ENCODE measurements at regions not wholly inside any gene's neighbourhood (a gene's known extent, or its start where the extent isn't known, plus 50 kb on each side); places are given as distances from the start of the nearest gene placed in this dataset.
"Not testable (repeated sequence)": the region's sequence is repeated elsewhere in the genome, so short reads cannot be mapped to it uniquely, and the experiment has no call there.

DNA sequence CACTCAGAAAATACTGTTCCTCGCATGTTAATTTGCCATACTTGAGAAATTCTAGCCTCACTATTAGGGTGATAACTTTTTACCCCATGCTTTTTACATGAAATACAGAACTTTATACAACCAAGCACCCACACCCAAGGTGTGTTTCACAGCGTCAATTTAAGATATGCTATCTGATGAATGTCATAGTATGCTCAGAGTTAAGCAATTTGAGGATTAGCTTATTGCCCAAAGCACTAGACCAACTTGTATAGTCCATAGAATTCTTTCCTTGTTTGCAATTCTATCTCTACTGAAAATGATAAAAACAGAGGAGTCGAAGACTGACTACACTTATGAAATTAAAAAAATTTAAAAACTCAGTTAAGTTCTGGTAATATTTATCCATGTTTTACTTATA is 82.1 kb upstream of the CARMIL1 start:
- H3K4me3 ChIP-seq, result no peak overlapping the region
- no peaks in the 10 kb centered on the region for H3K36me3 ChIP-seq
- no peak overlapping the region for H3K27ac ChIP-seq
- no peak for TF ChIP-seq POLR2AphosphoS5 (IDR thresholded peaks at IDR 0.05)
- no peak for TF ChIP-seq EP300 (IDR thresholded peaks at IDR 0.05)
- TF ChIP-seq, protein P1, sequence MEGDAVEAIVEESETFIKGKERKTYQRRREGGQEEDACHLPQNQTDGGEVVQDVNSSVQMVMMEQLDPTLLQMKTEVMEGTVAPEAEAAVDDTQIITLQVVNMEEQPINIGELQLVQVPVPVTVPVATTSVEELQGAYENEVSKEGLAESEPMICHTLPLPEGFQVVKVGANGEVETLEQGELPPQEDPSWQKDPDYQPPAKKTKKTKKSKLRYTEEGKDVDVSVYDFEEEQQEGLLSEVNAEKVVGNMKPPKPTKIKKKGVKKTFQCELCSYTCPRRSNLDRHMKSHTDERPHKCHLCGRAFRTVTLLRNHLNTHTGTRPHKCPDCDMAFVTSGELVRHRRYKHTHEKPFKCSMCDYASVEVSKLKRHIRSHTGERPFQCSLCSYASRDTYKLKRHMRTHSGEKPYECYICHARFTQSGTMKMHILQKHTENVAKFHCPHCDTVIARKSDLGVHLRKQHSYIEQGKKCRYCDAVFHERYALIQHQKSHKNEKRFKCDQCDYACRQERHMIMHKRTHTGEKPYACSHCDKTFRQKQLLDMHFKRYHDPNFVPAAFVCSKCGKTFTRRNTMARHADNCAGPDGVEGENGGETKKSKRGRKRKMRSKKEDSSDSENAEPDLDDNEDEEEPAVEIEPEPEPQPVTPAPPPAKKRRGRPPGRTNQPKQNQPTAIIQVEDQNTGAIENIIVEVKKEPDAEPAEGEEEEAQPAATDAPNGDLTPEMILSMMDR (IDR thresholded peaks at IDR 0.05), result no peak
- no peak for TF ChIP-seq POLR2A (IDR thresholded peaks at IDR 0.05)
- H3K4me1 ChIP-seq, result peaks cover 0 to 13% (median 6%) of the 10 kb centered on the region in 4 donors
- 58 to 78% (median 65%) methylated on average over 3 of the region's 3 CpGs for WGBS, 5 donors
- intact Hi-C loops (cut with DNase I; ENCODE audit: low total_unique reads), result loop anchor here (10.0 kb wide), 1 partner anchor 62 kb away; no protein-coding TSS in a partner anchor
- H3K9me3 ChIP-seq, result no peaks in the 10 kb centered on the region
- no peaks in the 10 kb centered on the region for H3K27me3 ChIP-seq
- no peak for DNase-seq

DNA sequence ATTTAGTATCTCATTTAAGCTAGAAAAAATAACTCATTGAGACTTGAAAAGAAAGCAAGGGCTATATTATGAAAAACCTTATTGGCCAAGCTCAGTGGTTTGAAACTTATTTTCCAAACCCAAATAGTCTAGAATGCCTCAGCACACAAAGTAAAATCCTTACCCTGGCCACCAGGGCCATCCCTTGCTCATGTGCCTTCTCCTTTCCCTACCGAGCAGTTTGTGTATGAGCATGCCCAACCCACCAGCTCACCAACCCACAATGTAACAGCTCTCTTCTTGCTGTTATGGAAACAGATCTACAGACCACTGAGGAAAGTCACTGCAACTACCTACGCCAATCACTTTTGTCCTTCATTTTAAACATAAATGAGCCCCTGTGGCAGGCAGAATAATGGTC is 79.6 kb upstream of the CARMIL1 start:
- Histone ChIP-seq H3K4me1 (peaks cover 0 to under 1% (median 0%) of the 10 kb centered on the region in 4 donors), H3K9me3 (no peaks in the 10 kb centered on the region), H3K36me3 (no peaks in the 10 kb centered on the region), H3K27me3 (no peaks in the 10 kb centered on the region), H3K4me3 (no peak overlapping the region), H3K27ac (no peak overlapping the region)
- 89 to 98% (median 94%) methylated on average over 2 of the region's 2 CpGs for WGBS, 5 donors
- intact Hi-C loops (cut with DNase I; ENCODE audit: low total_unique reads), result loop anchor here (10.0 kb wide), 1 partner anchor 65 kb away; no protein-coding TSS in a partner anchor
- no peak for DNase-seq
- TF ChIP-seq POLR2AphosphoS5 (IDR thresholded peaks at IDR 0.05) (no peak), POLR2A (IDR thresholded peaks at IDR 0.05) (no peak), EP300 (IDR thresholded peaks at IDR 0.05) (no peak)
- TF ChIP-seq, protein P1 (IDR thresholded peaks at IDR 0.05), result no peak

GRCh38 chr6:25202504-25202903 is 76.7 kb upstream of the CARMIL1 start:
- Histone ChIP-seq H3K36me3 (no peaks in the 10 kb centered on the region), H3K4me1 (no peaks in the 10 kb centered on the region), H3K27ac (no peak overlapping the region), H3K4me3 (no peak overlapping the region), H3K9me3 (peaks cover 0 to 15% (median 4%) of the 10 kb centered on the region in 4 donors), H3K27me3 (no peaks in the 10 kb centered on the region)
- intact Hi-C loops (cut with DNase I; ENCODE audit: low total_unique reads), result no loop called here
- peak in 1 of 2 donors; percentile 40 for DNase-seq
- TF ChIP-seq EP300 (IDR thresholded peaks at IDR 0.05) (no peak), POLR2AphosphoS5 (IDR thresholded peaks at IDR 0.05) (no peak), POLR2A (IDR thresholded peaks at IDR 0.05) (no peak)
- TF ChIP-seq, protein P1 (IDR thresholded peaks at IDR 0.05), result no peak

DNA sequence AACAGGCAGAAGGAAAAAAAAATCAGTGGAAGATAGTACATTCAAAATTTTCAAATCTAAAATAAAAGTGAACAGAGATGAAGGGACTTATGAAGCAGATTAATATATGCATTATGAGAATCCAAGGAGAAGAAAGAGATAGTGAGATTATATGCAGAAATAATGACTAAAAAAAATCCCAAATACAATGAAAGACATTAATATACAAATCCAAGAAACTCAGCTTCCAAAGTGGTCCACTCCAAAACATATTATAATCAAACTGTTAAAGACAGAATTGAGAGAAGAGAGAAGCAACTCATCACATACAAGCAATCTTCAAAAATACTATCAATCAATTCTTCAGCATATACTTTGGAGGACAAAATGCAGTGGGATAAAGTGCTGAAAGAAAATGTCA is 73.5 kb upstream of the CARMIL1 start:
- Histone ChIP-seq H3K4me3 (no peak overlapping the region), H3K4me1 (no peaks in the 10 kb centered on the region), H3K27me3 (no peaks in the 10 kb centered on the region), H3K36me3 (no peaks in the 10 kb centered on the region), H3K9me3 (peaks cover 0 to 15% (median 4%) of the 10 kb centered on the region in 4 donors), H3K27ac (no peak overlapping the region)
- TF ChIP-seq, protein P1 (IDR thresholded peaks at IDR 0.05), result no peak
- TF ChIP-seq EP300 (IDR thresholded peaks at IDR 0.05) (no peak), POLR2AphosphoS5 (IDR thresholded peaks at IDR 0.05) (no peak), POLR2A (IDR thresholded peaks at IDR 0.05) (no peak)
- DNase-seq, result no peak
- intact Hi-C loops (cut with DNase I; ENCODE audit: low total_unique reads), result no loop called here

DNA sequence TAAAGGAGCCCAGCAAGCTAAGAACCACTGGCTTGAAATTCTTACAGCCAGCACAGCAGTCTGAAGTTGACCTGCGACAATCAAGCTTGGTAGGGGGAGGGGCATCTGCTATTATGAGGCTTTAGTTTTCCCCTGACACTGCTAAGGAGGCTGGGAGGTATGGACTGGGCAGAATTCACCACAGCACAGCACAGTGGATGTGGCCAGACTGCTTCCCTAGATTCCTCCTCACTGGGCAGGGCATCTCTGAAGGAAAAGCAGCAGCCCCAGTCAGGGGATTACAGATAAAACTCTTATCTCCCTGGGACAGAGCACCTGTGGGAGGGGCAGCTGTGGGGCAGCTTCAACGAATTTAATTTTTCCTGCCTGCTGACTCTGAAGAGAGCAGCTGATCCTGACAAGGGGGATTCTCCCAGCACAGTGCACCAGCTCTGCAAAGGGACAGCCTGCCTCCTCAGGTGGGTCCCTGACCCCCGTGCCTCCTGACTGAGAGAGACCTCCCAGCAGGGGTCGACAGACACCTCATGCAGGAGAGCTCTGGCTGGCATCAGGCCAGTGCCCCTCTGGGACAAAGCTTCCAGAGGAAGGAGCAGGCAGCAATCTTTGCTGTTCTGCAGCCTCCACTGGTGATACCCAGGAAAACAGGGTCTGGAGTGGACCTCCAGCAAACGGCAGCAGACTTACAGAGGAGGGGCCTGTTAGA is 71.6 kb upstream of the CARMIL1 start:
- H3K4me1 ChIP-seq; H3K27me3 ChIP-seq; H3K36me3 ChIP-seq; intact Hi-C loops (cut with DNase I; ENCODE audit: low total_unique reads); DNase-seq; H3K27ac ChIP-seq; H3K4me3 ChIP-seq: not testable (repeated sequence)
- 20 to 33% (median 31%) methylated on average over 4 to 5 of the region's 5 CpGs for WGBS, 5 donors
- peaks cover 0 to 15% (median 4%) of the 10 kb centered on the region in 4 donors for H3K9me3 ChIP-seq
